H1 (cell line): ENCODE measurements at regions not wholly inside any gene's neighbourhood (a gene's known extent, or its start where the extent isn't known, plus 50 kb on each side); places are given as distances from the start of the nearest gene placed in this dataset.

ENCODE experiments used
- CTCF ChIA-PET: fragments of 300-600 bp; sonication (Branson Sonifier 250); formaldehyde crosslinking; loops from one replicate; lab custom pipeline; 2021; ENCODE audit not compliant: partially characterized antibody; lab: Charles Lee
- POLR2A ChIA-PET: fragments of 300-600 bp; sonication (Branson Sonifier 250); formaldehyde crosslinking; loops from one replicate; lab custom pipeline; 2021; ENCODE audit warnings: inconsistent platforms; ENCODE audit not compliant: partially characterized antibody; lab: Charles Lee
- DNase-seq, 2 experiments: peaks; one replicate each; pipeline versions ENCODE4 v3.0.0 to v3.0.0-alpha.2; 2010 to 2022; ENCODE audit warnings: low spot score in 2 of 2, low read depth in 1 of 2, mixed read lengths in 1 of 2
- FAIRE-seq: peaks from 2 replicates; lab custom pipeline; 2011; peaks lifted over from hg19 to GRCh38; lab: Jason Lieb, UNC
- H2AFZ ChIP-seq: 2 replicates; pipeline ENCODE4 v1.8.1; 2012; ENCODE audit warnings: low read length, inconsistent platforms
- H2AK5ac ChIP-seq: 2 replicates; pipeline ENCODE4 v1.6.1; 2013; ENCODE audit warnings: low read depth, low read length
- H2BK120ac ChIP-seq: replicated peaks from 2 replicates; pipeline ENCODE3; 2013; ENCODE audit warnings: low read depth, low read length, inconsistent platforms
- H2BK12ac ChIP-seq: 2 replicates; pipeline ENCODE4 v1.6.1; 2013; ENCODE audit warnings: low read depth, low read length
- H2BK15ac ChIP-seq: 2 replicates; pipeline ENCODE4 v1.6.1; 2013; ENCODE audit warnings: low read length
- H2BK20ac ChIP-seq: 2 replicates; pipeline ENCODE4 v1.6.1; 2013; ENCODE audit warnings: low read length
- H2BK5ac ChIP-seq: 2 replicates; pipeline ENCODE4 v1.6.1; 2013; ENCODE audit warnings: low read depth, low read length
- H3K14ac ChIP-seq: 2 replicates; pipeline ENCODE4 v1.6.1; 2013; ENCODE audit warnings: inconsistent platforms; ENCODE audit not compliant: insufficient read length
- H3K18ac ChIP-seq: 2 replicates; pipeline ENCODE4 v1.6.1; 2013; ENCODE audit warnings: low read length; ENCODE audit errors: extremely low read depth
- H3K23ac ChIP-seq: 2 replicates; pipeline ENCODE4 v1.6.1; 2013; ENCODE audit warnings: inconsistent platforms; ENCODE audit not compliant: insufficient read length
- H3K23me2 ChIP-seq: 2 replicates; pipeline ENCODE4 v1.6.1; 2013; ENCODE audit warnings: low read depth, low read length
- H3K27ac ChIP-seq: 2 replicates; pipeline ENCODE4 v1.6.1; 2011; ENCODE audit warnings: low read depth, low read length, inconsistent platforms
- H3K27me3 ChIP-seq, 4 experiments: replicated peaks in 1 of 4; 1 replicate in 1 of 4; 2 replicates in 3 of 4; pipeline versions ENCODE4 v1.6.1 to v1.8.1; 2011 to 2013; ENCODE audit warnings: low read length in 3 of 4, mild to moderate bottlenecking in 3 of 4, inconsistent platforms in 2 of 4, mixed read lengths in 2 of 4, moderate library complexity in 1 of 4; ENCODE audit not compliant: control insufficient read depth in 3 of 4, insufficient read depth in 3 of 4; ENCODE audit errors: extremely low read depth in 1 of 4
- H3K36me3 ChIP-seq, 4 experiments: 2 replicates each; pipeline versions ENCODE4 v1.6.1 to v1.8.1; 2011 to 2013; ENCODE audit warnings: mild to moderate bottlenecking in 4 of 4, low read length in 3 of 4, moderate library complexity in 2 of 4, control low read depth in 1 of 4, inconsistent platforms in 1 of 4; ENCODE audit not compliant: insufficient read depth in 4 of 4, control insufficient read depth in 2 of 4
- H3K4ac ChIP-seq: replicated peaks from 2 replicates; pipeline ENCODE3; 2013; ENCODE audit warnings: low read length, low read depth, mixed read lengths, inconsistent platforms; ENCODE audit not compliant: insufficient read length
- H3K4me1 ChIP-seq, 4 experiments: replicated peaks in 1 of 4; 1 replicate in 1 of 4; 2 replicates in 3 of 4; pipeline versions ENCODE4 v1.6.1 to v1.8.1; 2011 to 2013; ENCODE audit warnings: low read length in 3 of 4, inconsistent platforms in 2 of 4, mixed read lengths in 1 of 4; ENCODE audit not compliant: insufficient read depth in 4 of 4, control insufficient read depth in 3 of 4
- H3K4me2 ChIP-seq, 2 experiments: 2 replicates each; pipeline versions ENCODE4 v1.6.1 to v1.8.1; 2011 to 2013; ENCODE audit warnings: low read depth in 2 of 2, low read length in 2 of 2, control low read depth in 1 of 2, inconsistent platforms in 1 of 2, mild to moderate bottlenecking in 1 of 2; ENCODE audit not compliant: insufficient read depth in 1 of 2
- H3K4me3 ChIP-seq, 4 experiments: fragments of 200-600, 300-600 bp in 1 of 4; sonication (generic), shearing (Covaris generic), sonication (Bioruptor Twin) in 1 of 4; 2 replicates each; pipeline versions ENCODE4 v1.5.1 to v1.8.1; 2011 to 2016; ENCODE audit warnings: low read length in 4 of 4, low read depth in 3 of 4, control low read depth in 2 of 4, inconsistent platforms in 2 of 4, mild to moderate bottlenecking in 2 of 4, mixed read lengths in 1 of 4, moderate library complexity in 1 of 4; ENCODE audit not compliant: insufficient read depth in 2 of 4; ENCODE audit errors: extremely low read depth in 1 of 4
- H3K56ac ChIP-seq: replicated peaks from 2 replicates; pipeline ENCODE3; 2013; ENCODE audit warnings: low read depth, mild to moderate bottlenecking, mixed read lengths, low read length, inconsistent platforms; ENCODE audit not compliant: insufficient read length
- H3K79me1 ChIP-seq: 2 replicates; pipeline ENCODE4 v1.6.1; 2013; ENCODE audit warnings: low read depth, low read length, control low read depth
- H3K79me2 ChIP-seq, 2 experiments: 2 replicates each; pipeline versions ENCODE4 v1.6.1 to v1.8.1; 2012 to 2013; ENCODE audit warnings: low read length in 2 of 2, mild to moderate bottlenecking in 2 of 2, inconsistent platforms in 1 of 2; ENCODE audit not compliant: insufficient read depth in 2 of 2, control insufficient read depth in 1 of 2
- H3K9ac ChIP-seq, 4 experiments: replicated peaks in 1 of 4; 1 replicate in 1 of 4; 2 replicates in 3 of 4; pipeline versions ENCODE4 v1.6.1 to v1.8.1; 2011 to 2013; ENCODE audit warnings: low read depth in 3 of 4, low read length in 3 of 4, control low read depth in 2 of 4, mild to moderate bottlenecking in 2 of 4, moderate library complexity in 2 of 4, inconsistent platforms in 1 of 4; ENCODE audit errors: extremely low read depth in 1 of 4
- H3K9me3 ChIP-seq, 2 experiments: 2 replicates each; pipeline versions ENCODE4 v1.6.1 to v1.8.1; 2012 to 2013; ENCODE audit warnings: mild to moderate bottlenecking in 2 of 2, moderate library complexity in 2 of 2, control low read depth in 1 of 2, inconsistent platforms in 1 of 2, low read depth in 1 of 2, low read length in 1 of 2, mixed read lengths in 1 of 2; ENCODE audit not compliant: insufficient read depth in 2 of 2
- H4K20me1 ChIP-seq, 2 experiments: replicated peaks in 1 of 2; 2 replicates each; pipeline versions ENCODE3 to v1.8.1; 2011 to 2013; ENCODE audit warnings: inconsistent platforms in 2 of 2, low read length in 2 of 2, mild to moderate bottlenecking in 1 of 2; ENCODE audit not compliant: insufficient read depth in 2 of 2, control insufficient read depth in 1 of 2
- H4K5ac ChIP-seq: 2 replicates; pipeline ENCODE4 v1.6.1; 2013; ENCODE audit warnings: low read length, low read depth, mixed read lengths, inconsistent platforms; ENCODE audit not compliant: insufficient read length
- H4K8ac ChIP-seq: 2 replicates; pipeline ENCODE4 v1.8.0; 2013; ENCODE audit warnings: mild to moderate bottlenecking, moderate library complexity, low read length, inconsistent platforms; ENCODE audit not compliant: insufficient read depth; ENCODE audit errors: extremely low read depth
- H4K91ac ChIP-seq: replicated peaks from 2 replicates; pipeline ENCODE3; 2013; ENCODE audit warnings: low read length, mixed read lengths, inconsistent platforms; ENCODE audit not compliant: insufficient read length
- BACH1 ChIP-seq: IDR thresholded peaks from 2 replicates; pipeline ENCODE4 v1.6.1; 2012; ENCODE audit warnings: low read length, improper control_type of control experiment
- MAFK ChIP-seq: IDR thresholded peaks from 2 replicates; pipeline ENCODE4 v1.6.1; 2012; ENCODE audit warnings: low read depth, mild to moderate bottlenecking, improper control_type of control experiment, low read length
- POU5F1 ChIP-seq: IDR thresholded peaks from 2 replicates; pipeline ENCODE4 v1.6.1; 2011; ENCODE audit warnings: low read depth, mild to moderate bottlenecking, low read length, moderate library complexity
- RAD21 ChIP-seq, 2 experiments: IDR thresholded peaks in 1 of 2; conservative IDR thresholded peaks in 1 of 2; 2 replicates each; pipeline ENCODE4 v1.6.1; 2011; ENCODE audit warnings: low read depth in 2 of 2, low read length in 2 of 2, improper control_type of control experiment in 1 of 2, inconsistent platforms in 1 of 2, mild to moderate bottlenecking in 1 of 2, moderate library complexity in 1 of 2
- SP4 ChIP-seq: IDR thresholded peaks from 2 replicates; pipeline ENCODE4 v1.6.1; 2012; ENCODE audit warnings: low read length, inconsistent platforms
- SRF ChIP-seq: IDR thresholded peaks from 2 replicates; pipeline ENCODE4 v1.6.1; 2011; ENCODE audit warnings: mild to moderate bottlenecking, low read depth, low read length, moderate library complexity
- SUZ12 ChIP-seq: fragments of 200-600 bp; sonication (generic); IDR thresholded peaks from 2 replicates; pipeline ENCODE4 v1.6.1; 2012; ENCODE audit warnings: mild to moderate bottlenecking, inconsistent platforms, low read length, moderate library complexity, mixed read lengths
- TAF1 ChIP-seq: IDR thresholded peaks from 2 replicates; pipeline ENCODE4 v1.6.1; 2011; ENCODE audit warnings: mild to moderate bottlenecking, low read depth, low read length
- TCF12 ChIP-seq: IDR thresholded peaks from 2 replicates; pipeline ENCODE4 v1.6.1; 2011; ENCODE audit warnings: low read depth, mild to moderate bottlenecking, low read length

- Histone ChIP-seq H4K20me1 (no peaks in the 10 kb centered on the region), H3K79me1 (no peaks in the 10 kb centered on the region), H3K14ac (no peak overlapping the region), H3K9ac (no peak overlapping the region), H3K4me2 (no peak overlapping the region), H2BK120ac (no peak overlapping the region), H3K36me3 (no peaks in the 10 kb centered on the region), H2AK5ac (no peak overlapping the region), H3K79me2 (no peaks in the 10 kb centered on the region), H3K23me2 (no peaks in the 10 kb centered on the region), H3K9me3 (no peaks in the 10 kb centered on the region), H3K23ac (no peak overlapping the region), H2BK20ac (no peak overlapping the region), H3K56ac (no peak overlapping the region), H4K91ac (no peak overlapping the region), H4K5ac (no peak overlapping the region), H2BK5ac (no peak overlapping the region), H3K4me1 (no peaks in the 10 kb centered on the region), H3K4me3 (no peak overlapping the region), H2BK12ac (no peak overlapping the region)
- DNase-seq (no peak), FAIRE-seq (no peak)
- POLR2A ChIA-PET: no interaction called here
- CTCF ChIA-PET: interaction anchor here (1.2 to 3.4 kb wide), 2 partner anchors 12 to 14 kb away, joined by 4 to 10 read pairs; no protein-coding TSS in a partner anchor
- TF ChIP-seq MAFK: no peak
- TF ChIP-seq RAD21 (IDR thresholded peaks at IDR 0.05 in 1 of 2, conservative IDR thresholded peaks at IDR 0.05 in 1 of 2; ENCODE audit: low read depth in 2 of 2, low read length in 2 of 2): no peak
- TF ChIP-seq TCF12: no peak
- no peak for TF ChIP-seq SRF
- TF ChIP-seq SP4: no peak
- no peak for TF ChIP-seq POU5F1
- TF ChIP-seq SUZ12: no peak
- no peak for TF ChIP-seq BACH1
- TF ChIP-seq TAF1: no peak
- TF ChIP-seq, all 59 proteins: peak for 0
- no peak overlapping the region for H2BK15ac ChIP-seq
- no peaks in the 10 kb centered on the region for H3K27me3 ChIP-seq
- H3K4ac ChIP-seq: no peak overlapping the region
- H4K8ac ChIP-seq: no peak overlapping the region
- H3K18ac ChIP-seq: no peak overlapping the region
- no peak overlapping the region for H2AFZ ChIP-seq
- H3K27ac ChIP-seq: no peak overlapping the region
Observed at GRCh38 chr2:181117206-181117925, 137.0 kb downstream of the UBE2E3 start.
